C4-2B (cell line): ENCODE measurements at regions not wholly inside any gene's neighbourhood (a gene's known extent, or its start where the extent isn't known, plus 50 kb on each side); places are given as distances from the start of the nearest gene placed in this dataset.

Experiments used
- CTCF ChIP-seq: fragments of 450-650 bp; conservative IDR thresholded peaks from 2 replicates; pipeline ENCODE4 v1.5.1; 2017; ENCODE audit warnings: mild to moderate bottlenecking
- ZFX ChIP-seq: fragments of 450-650 bp; IDR thresholded peaks from 2 replicates; pipeline ENCODE4 v1.6.1; 2017

- TF ChIP-seq CTCF (no peak), ZFX (no peak)
Observed at GRCh38 chr5:96577909-96578308, 84.3 kb upstream of the CAST start.
